Lower lobe of right lung (tissue), 2 donors: ENCODE measurements at regions not wholly inside any gene's neighbourhood (a gene's known extent, or its start where the extent isn't known, plus 50 kb on each side); places are given as distances from the start of the nearest gene placed in this dataset.
"Not testable (repeated sequence)": the region's sequence is repeated elsewhere in the genome, so short reads cannot be mapped to it uniquely, and the experiment has no call there.

Experiments used
- ATAC-seq, 2 donors: fragments of 200-7000 bp; cut with Tn5 transposase; one replicate each; pipeline ENCODE4 v1.9.1; 2020 to 2022; ENCODE audit warnings: mild to moderate bottlenecking in 2 of 2, moderate library complexity in 2 of 2
- DNase-seq: peaks from one replicate; pipeline ENCODE4 v3.0.0-alpha.2; 2020
- H3K27ac ChIP-seq: fragments of 200-600 bp; one replicate; pipeline ENCODE4 v1.8.0; 2022
- H3K27me3 ChIP-seq: fragments of 200-600 bp; one replicate; pipeline ENCODE4 v1.8.0; 2022; ENCODE audit warnings: low read depth
- H3K36me3 ChIP-seq: fragments of 200-600 bp; one replicate; pipeline ENCODE4 v1.8.0; 2022; ENCODE audit warnings: mild to moderate bottlenecking
- H3K4me1 ChIP-seq: fragments of 200-600 bp; one replicate; pipeline ENCODE4 v1.8.0; 2022
- H3K4me3 ChIP-seq: fragments of 200-600 bp; one replicate; pipeline ENCODE4 v1.8.0; 2022; ENCODE audit warnings: mild to moderate bottlenecking
- H3K9me3 ChIP-seq: fragments of 200-600 bp; one replicate; pipeline ENCODE4 v1.8.0; 2022
- intact Hi-C: fragments of 100-400 bp; cut with DNase I; formaldehyde crosslinking; loops from one replicate; pipeline ENCODE4 v1.11.0; 2022
- TF ChIP-seq, protein P1 (sequence below): fragments of 200-600 bp; IDR thresholded peaks from one replicate; pipeline ENCODE4 v1.8.0; 2022; ENCODE audit warnings: antibody characterized with exemption, mild to moderate bottlenecking
- donor health status: DM: no; HTN: yes; CAD: no; lungs with severe emphysema.

- intact Hi-C loops = no loop called here
- no peak overlapping the region for H3K27ac ChIP-seq
- H3K4me1 ChIP-seq = no peaks in the 10 kb centered on the region
- TF ChIP-seq, protein P1, sequence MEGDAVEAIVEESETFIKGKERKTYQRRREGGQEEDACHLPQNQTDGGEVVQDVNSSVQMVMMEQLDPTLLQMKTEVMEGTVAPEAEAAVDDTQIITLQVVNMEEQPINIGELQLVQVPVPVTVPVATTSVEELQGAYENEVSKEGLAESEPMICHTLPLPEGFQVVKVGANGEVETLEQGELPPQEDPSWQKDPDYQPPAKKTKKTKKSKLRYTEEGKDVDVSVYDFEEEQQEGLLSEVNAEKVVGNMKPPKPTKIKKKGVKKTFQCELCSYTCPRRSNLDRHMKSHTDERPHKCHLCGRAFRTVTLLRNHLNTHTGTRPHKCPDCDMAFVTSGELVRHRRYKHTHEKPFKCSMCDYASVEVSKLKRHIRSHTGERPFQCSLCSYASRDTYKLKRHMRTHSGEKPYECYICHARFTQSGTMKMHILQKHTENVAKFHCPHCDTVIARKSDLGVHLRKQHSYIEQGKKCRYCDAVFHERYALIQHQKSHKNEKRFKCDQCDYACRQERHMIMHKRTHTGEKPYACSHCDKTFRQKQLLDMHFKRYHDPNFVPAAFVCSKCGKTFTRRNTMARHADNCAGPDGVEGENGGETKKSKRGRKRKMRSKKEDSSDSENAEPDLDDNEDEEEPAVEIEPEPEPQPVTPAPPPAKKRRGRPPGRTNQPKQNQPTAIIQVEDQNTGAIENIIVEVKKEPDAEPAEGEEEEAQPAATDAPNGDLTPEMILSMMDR = no peak
- no peak overlapping the region for H3K4me3 ChIP-seq
- H3K9me3 ChIP-seq = no peaks in the 10 kb centered on the region
- no peak for DNase-seq
- H3K36me3 ChIP-seq = no peaks in the 10 kb centered on the region
- H3K27me3 ChIP-seq = no peaks in the 10 kb centered on the region
- no peak for ATAC-seq
Observed at GRCh38 chr2:49342156-49342555, 187.8 kb upstream of the FSHR start.

GRCh38 chr2:49335546-49335945 is 181.2 kb upstream of the FSHR start:
- no peaks in the 10 kb centered on the region for H3K4me1 ChIP-seq
- TF ChIP-seq, protein P1 = no peak
- H3K27me3 ChIP-seq = no peaks in the 10 kb centered on the region
- H3K36me3 ChIP-seq = no peaks in the 10 kb centered on the region
- intact Hi-C loops = no loop called here
- no peak overlapping the region for H3K4me3 ChIP-seq
- H3K9me3 ChIP-seq = no peaks in the 10 kb centered on the region
- no peak for DNase-seq
- H3K27ac ChIP-seq = no peak overlapping the region
- no peak for ATAC-seq

GRCh38 chr2:49332415-49332814 is 178.1 kb upstream of the FSHR start:
- H3K36me3 ChIP-seq = no peaks in the 10 kb centered on the region
- no peak for DNase-seq
- intact Hi-C loops = no loop called here

DNA sequence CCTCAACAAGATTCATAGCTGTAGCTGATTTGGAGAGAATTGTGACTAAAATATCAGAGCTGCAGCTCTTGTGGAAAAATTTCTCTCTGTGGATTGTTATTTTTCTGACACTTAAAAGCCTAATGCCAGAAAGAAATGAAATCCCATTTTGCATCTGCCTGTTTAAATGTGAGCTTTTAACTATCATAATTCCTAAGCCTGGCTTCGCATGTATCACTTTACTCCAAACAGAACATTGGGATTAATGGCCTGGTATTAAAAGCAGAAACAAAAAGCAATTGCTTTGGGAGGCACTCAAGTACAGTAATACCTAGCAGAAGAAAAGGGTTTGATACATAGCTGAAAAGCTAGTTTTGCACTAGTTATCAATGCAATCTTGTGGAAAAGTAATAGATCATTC is 164.2 kb upstream of the FSHR start:
- intact Hi-C loops = no loop called here
- Histone ChIP-seq H3K27ac (no peak overlapping the region), H3K4me3 (no peak overlapping the region), H3K36me3 (no peaks in the 10 kb centered on the region), H3K27me3 (no peaks in the 10 kb centered on the region), H3K4me1 (no peaks in the 10 kb centered on the region), H3K9me3 (peaks cover 4% of the 10 kb centered on the region)
- ATAC-seq = no peak
- TF ChIP-seq, protein P1 = no peak
- no peak for DNase-seq

More at GRCh38 chr2:49332415-49332814, 178.1 kb upstream of the FSHR start:
- H3K4me1 ChIP-seq = no peaks in the 10 kb centered on the region
- no peaks in the 10 kb centered on the region for H3K9me3 ChIP-seq
- TF ChIP-seq, protein P1 = no peak
- no peak overlapping the region for H3K4me3 ChIP-seq
- ATAC-seq = no peak
- H3K27ac ChIP-seq = no peak overlapping the region
- no peaks in the 10 kb centered on the region for H3K27me3 ChIP-seq

DNA sequence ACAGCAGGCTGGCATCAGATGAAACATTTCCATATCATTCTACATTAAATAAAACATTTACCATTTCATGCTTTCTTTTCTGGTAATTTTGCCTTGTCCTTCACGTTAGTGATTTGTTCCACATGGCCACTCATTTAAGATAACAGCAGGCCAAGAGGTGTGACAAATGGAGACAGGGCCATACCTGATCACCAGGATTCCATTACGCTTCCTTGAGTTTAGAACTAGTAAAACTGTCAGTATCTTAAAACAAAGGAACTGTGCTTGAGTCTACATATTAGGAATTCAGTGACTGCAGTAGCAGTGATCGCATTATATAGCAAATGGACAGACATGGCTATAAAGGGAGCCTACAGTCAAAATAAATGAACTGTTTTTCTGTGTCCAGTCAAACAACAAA is 155.1 kb upstream of the FSHR start:
- DNase-seq = no peak
- Histone ChIP-seq H3K4me1 (no peaks in the 10 kb centered on the region), H3K4me3 (no peak overlapping the region), H3K9me3 (peaks cover 5% of the 10 kb centered on the region), H3K27ac (no peak overlapping the region), H3K27me3 (no peaks in the 10 kb centered on the region), H3K36me3 (no peaks in the 10 kb centered on the region)
- ATAC-seq = no peak
- intact Hi-C loops = no loop called here
- TF ChIP-seq, protein P1 = no peak

- H3K36me3 ChIP-seq = no peaks in the 10 kb centered on the region
- peak overlapping the region; percentile 63 for H3K27ac ChIP-seq
- TF ChIP-seq, protein P1 = no peak
- DNase-seq (no peak), ATAC-seq (no peak)
- intact Hi-C loops = no loop called here
- H3K4me3 ChIP-seq = no peak overlapping the region
- H3K27me3 ChIP-seq = no peaks in the 10 kb centered on the region
- peaks cover 5% of the 10 kb centered on the region for H3K9me3 ChIP-seq
- H3K4me1 ChIP-seq = no peaks in the 10 kb centered on the region
Observed at GRCh38 chr2:49306925-49307324, 152.6 kb upstream of the FSHR start.

DNA sequence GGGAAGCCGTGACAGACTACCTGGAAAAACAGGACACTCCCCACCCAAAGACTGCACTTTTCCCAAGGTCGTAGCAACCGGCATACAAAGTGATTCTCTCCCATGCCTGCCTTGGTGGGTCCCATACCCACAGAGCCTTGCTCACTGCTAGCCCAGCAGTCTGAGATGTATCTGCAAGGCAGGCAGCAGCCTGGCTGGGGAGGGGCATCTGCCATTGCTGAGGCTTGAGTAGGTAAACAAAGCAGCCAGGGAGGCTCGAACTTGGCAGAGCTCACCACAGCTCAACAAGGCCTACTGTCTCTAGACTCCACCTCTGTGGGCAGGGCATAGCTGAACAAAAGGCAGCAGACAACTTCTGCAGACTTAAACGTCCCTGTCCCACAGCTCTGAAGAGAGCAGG is 144.4 kb upstream of the FSHR start:
- H3K36me3 ChIP-seq, H3K27me3 ChIP-seq, intact Hi-C loops, H3K4me3 ChIP-seq, H3K4me1 ChIP-seq, H3K27ac ChIP-seq, ATAC-seq, H3K9me3 ChIP-seq, DNase-seq: not testable (repeated sequence)
